H1 (cell line): ENCODE measurements at regions not wholly inside any gene's neighbourhood (a gene's known extent, or its start where the extent isn't known, plus 50 kb on each side); places are given as distances from the start of the nearest gene placed in this dataset.

Experiments used
- CTCF ChIA-PET: fragments of 300-600 bp; sonication (Branson Sonifier 250); formaldehyde crosslinking; loops from one replicate; lab custom pipeline; 2021; ENCODE audit not compliant: partially characterized antibody; lab: Charles Lee
- POLR2A ChIA-PET: fragments of 300-600 bp; sonication (Branson Sonifier 250); formaldehyde crosslinking; loops from one replicate; lab custom pipeline; 2021; ENCODE audit warnings: inconsistent platforms; ENCODE audit not compliant: partially characterized antibody; lab: Charles Lee
- DNase-seq, 2 experiments: peaks; one replicate each; pipeline versions ENCODE4 v3.0.0 to v3.0.0-alpha.2; 2010 to 2022; ENCODE audit warnings: low spot score in 2 of 2, low read depth in 1 of 2, mixed read lengths in 1 of 2
- FAIRE-seq: peaks from 2 replicates; lab custom pipeline; 2011; peaks lifted over from hg19 to GRCh38; lab: Jason Lieb, UNC
- H2AFZ ChIP-seq: 2 replicates; pipeline ENCODE4 v1.8.1; 2012; ENCODE audit warnings: low read length, inconsistent platforms
- H2AK5ac ChIP-seq: 2 replicates; pipeline ENCODE4 v1.6.1; 2013; ENCODE audit warnings: low read depth, low read length
- H2BK120ac ChIP-seq: replicated peaks from 2 replicates; pipeline ENCODE3; 2013; ENCODE audit warnings: low read depth, low read length, inconsistent platforms
- H2BK12ac ChIP-seq: 2 replicates; pipeline ENCODE4 v1.6.1; 2013; ENCODE audit warnings: low read depth, low read length
- H2BK15ac ChIP-seq: 2 replicates; pipeline ENCODE4 v1.6.1; 2013; ENCODE audit warnings: low read length
- H2BK20ac ChIP-seq: 2 replicates; pipeline ENCODE4 v1.6.1; 2013; ENCODE audit warnings: low read length
- H2BK5ac ChIP-seq: 2 replicates; pipeline ENCODE4 v1.6.1; 2013; ENCODE audit warnings: low read depth, low read length
- H3K14ac ChIP-seq: 2 replicates; pipeline ENCODE4 v1.6.1; 2013; ENCODE audit warnings: inconsistent platforms; ENCODE audit not compliant: insufficient read length
- H3K18ac ChIP-seq: 2 replicates; pipeline ENCODE4 v1.6.1; 2013; ENCODE audit warnings: low read length; ENCODE audit errors: extremely low read depth
- H3K23ac ChIP-seq: 2 replicates; pipeline ENCODE4 v1.6.1; 2013; ENCODE audit warnings: inconsistent platforms; ENCODE audit not compliant: insufficient read length
- H3K23me2 ChIP-seq: 2 replicates; pipeline ENCODE4 v1.6.1; 2013; ENCODE audit warnings: low read depth, low read length
- H3K27ac ChIP-seq: 2 replicates; pipeline ENCODE4 v1.6.1; 2011; ENCODE audit warnings: low read depth, low read length, inconsistent platforms
- H3K27me3 ChIP-seq, 4 experiments: replicated peaks in 1 of 4; 1 replicate in 1 of 4; 2 replicates in 3 of 4; pipeline versions ENCODE4 v1.6.1 to v1.8.1; 2011 to 2013; ENCODE audit warnings: low read length in 3 of 4, mild to moderate bottlenecking in 3 of 4, inconsistent platforms in 2 of 4, mixed read lengths in 2 of 4, moderate library complexity in 1 of 4; ENCODE audit not compliant: control insufficient read depth in 3 of 4, insufficient read depth in 3 of 4; ENCODE audit errors: extremely low read depth in 1 of 4
- H3K36me3 ChIP-seq, 4 experiments: 2 replicates each; pipeline versions ENCODE4 v1.6.1 to v1.8.1; 2011 to 2013; ENCODE audit warnings: mild to moderate bottlenecking in 4 of 4, low read length in 3 of 4, moderate library complexity in 2 of 4, control low read depth in 1 of 4, inconsistent platforms in 1 of 4; ENCODE audit not compliant: insufficient read depth in 4 of 4, control insufficient read depth in 2 of 4
- H3K4ac ChIP-seq: replicated peaks from 2 replicates; pipeline ENCODE3; 2013; ENCODE audit warnings: low read length, low read depth, mixed read lengths, inconsistent platforms; ENCODE audit not compliant: insufficient read length
- H3K4me1 ChIP-seq, 4 experiments: replicated peaks in 1 of 4; 1 replicate in 1 of 4; 2 replicates in 3 of 4; pipeline versions ENCODE4 v1.6.1 to v1.8.1; 2011 to 2013; ENCODE audit warnings: low read length in 3 of 4, inconsistent platforms in 2 of 4, mixed read lengths in 1 of 4; ENCODE audit not compliant: insufficient read depth in 4 of 4, control insufficient read depth in 3 of 4
- H3K4me2 ChIP-seq, 2 experiments: 2 replicates each; pipeline versions ENCODE4 v1.6.1 to v1.8.1; 2011 to 2013; ENCODE audit warnings: low read depth in 2 of 2, low read length in 2 of 2, control low read depth in 1 of 2, inconsistent platforms in 1 of 2, mild to moderate bottlenecking in 1 of 2; ENCODE audit not compliant: insufficient read depth in 1 of 2
- H3K4me3 ChIP-seq, 4 experiments: fragments of 200-600, 300-600 bp in 1 of 4; sonication (generic), shearing (Covaris generic), sonication (Bioruptor Twin) in 1 of 4; 2 replicates each; pipeline versions ENCODE4 v1.5.1 to v1.8.1; 2011 to 2016; ENCODE audit warnings: low read length in 4 of 4, low read depth in 3 of 4, control low read depth in 2 of 4, inconsistent platforms in 2 of 4, mild to moderate bottlenecking in 2 of 4, mixed read lengths in 1 of 4, moderate library complexity in 1 of 4; ENCODE audit not compliant: insufficient read depth in 2 of 4; ENCODE audit errors: extremely low read depth in 1 of 4
- H3K56ac ChIP-seq: replicated peaks from 2 replicates; pipeline ENCODE3; 2013; ENCODE audit warnings: low read depth, mild to moderate bottlenecking, mixed read lengths, low read length, inconsistent platforms; ENCODE audit not compliant: insufficient read length
- H3K79me1 ChIP-seq: 2 replicates; pipeline ENCODE4 v1.6.1; 2013; ENCODE audit warnings: low read depth, low read length, control low read depth
- H3K79me2 ChIP-seq, 2 experiments: 2 replicates each; pipeline versions ENCODE4 v1.6.1 to v1.8.1; 2012 to 2013; ENCODE audit warnings: low read length in 2 of 2, mild to moderate bottlenecking in 2 of 2, inconsistent platforms in 1 of 2; ENCODE audit not compliant: insufficient read depth in 2 of 2, control insufficient read depth in 1 of 2
- H3K9ac ChIP-seq, 4 experiments: replicated peaks in 1 of 4; 1 replicate in 1 of 4; 2 replicates in 3 of 4; pipeline versions ENCODE4 v1.6.1 to v1.8.1; 2011 to 2013; ENCODE audit warnings: low read depth in 3 of 4, low read length in 3 of 4, control low read depth in 2 of 4, mild to moderate bottlenecking in 2 of 4, moderate library complexity in 2 of 4, inconsistent platforms in 1 of 4; ENCODE audit errors: extremely low read depth in 1 of 4
- H3K9me3 ChIP-seq, 2 experiments: 2 replicates each; pipeline versions ENCODE4 v1.6.1 to v1.8.1; 2012 to 2013; ENCODE audit warnings: mild to moderate bottlenecking in 2 of 2, moderate library complexity in 2 of 2, control low read depth in 1 of 2, inconsistent platforms in 1 of 2, low read depth in 1 of 2, low read length in 1 of 2, mixed read lengths in 1 of 2; ENCODE audit not compliant: insufficient read depth in 2 of 2
- H4K20me1 ChIP-seq, 2 experiments: replicated peaks in 1 of 2; 2 replicates each; pipeline versions ENCODE3 to v1.8.1; 2011 to 2013; ENCODE audit warnings: inconsistent platforms in 2 of 2, low read length in 2 of 2, mild to moderate bottlenecking in 1 of 2; ENCODE audit not compliant: insufficient read depth in 2 of 2, control insufficient read depth in 1 of 2
- H4K5ac ChIP-seq: 2 replicates; pipeline ENCODE4 v1.6.1; 2013; ENCODE audit warnings: low read length, low read depth, mixed read lengths, inconsistent platforms; ENCODE audit not compliant: insufficient read length
- H4K8ac ChIP-seq: 2 replicates; pipeline ENCODE4 v1.8.0; 2013; ENCODE audit warnings: mild to moderate bottlenecking, moderate library complexity, low read length, inconsistent platforms; ENCODE audit not compliant: insufficient read depth; ENCODE audit errors: extremely low read depth
- H4K91ac ChIP-seq: replicated peaks from 2 replicates; pipeline ENCODE3; 2013; ENCODE audit warnings: low read length, mixed read lengths, inconsistent platforms; ENCODE audit not compliant: insufficient read length
- MAFK ChIP-seq: IDR thresholded peaks from 2 replicates; pipeline ENCODE4 v1.6.1; 2012; ENCODE audit warnings: low read depth, mild to moderate bottlenecking, improper control_type of control experiment, low read length
- NANOG ChIP-seq: IDR thresholded peaks from 2 replicates; pipeline ENCODE4 v1.6.1; 2011; ENCODE audit warnings: low read length, low read depth, mild to moderate bottlenecking, inconsistent platforms; ENCODE audit not compliant: insufficient read depth, poor library complexity, severe bottlenecking
- WGBS, 2 experiments: shearing (Covaris generic) in 1 of 2; methylation state at CpG; one replicate each; pipeline versions ENCODE4 v1.1.6 to v1.1.7; 2013 to 2015; ENCODE audit warnings: low lambda C conversion rate in 2 of 2, mixed read lengths in 2 of 2, inconsistent platforms in 1 of 2, low coverage in 1 of 2, missing lambda C conversion rate in 1 of 2; ENCODE audit not compliant: insufficient replicate concordance in 2 of 2, insufficient coverage in 1 of 2, insufficient read length in 1 of 2; ENCODE audit errors: extremely low coverage in 1 of 2, missing lambda C conversion rate in 1 of 2; 5-methylcytosine and 5-hydroxymethylcytosine counted together

- Histone ChIP-seq H3K36me3 (no peaks in the 10 kb centered on the region), H2BK120ac (no peak overlapping the region), H3K79me1 (no peaks in the 10 kb centered on the region), H3K4me3 (no peak overlapping the region), H3K23ac (no peak overlapping the region), H3K9me3 (no peaks in the 10 kb centered on the region; a peak in 1 of 4 replicates), H2BK12ac (no peak overlapping the region), H3K27me3 (no peaks in the 10 kb centered on the region), H3K4ac (no peak overlapping the region), H3K14ac (no peak overlapping the region), H2AFZ (no peak overlapping the region), H3K9ac (no peak overlapping the region), H3K27ac (no peak overlapping the region), H3K4me2 (no peak overlapping the region), H4K5ac (no peak overlapping the region), H2BK20ac (no peak overlapping the region), H2BK5ac (no peak overlapping the region), H2AK5ac (no peak overlapping the region), H3K23me2 (no peaks in the 10 kb centered on the region), H3K4me1 (no peaks in the 10 kb centered on the region), H2BK15ac (no peak overlapping the region), H4K20me1 (no peaks in the 10 kb centered on the region), H3K79me2 (no peaks in the 10 kb centered on the region), H3K18ac (no peak overlapping the region), H4K91ac (no peak overlapping the region), H4K8ac (no peak overlapping the region), H3K56ac (no peak overlapping the region)
- WGBS, 2 experiments, result 90% methylated on average over 2 of the region's 2 CpGs; no CpG with 5 or more reads in 1 of the 2 experiments
- ChIA-PET POLR2A (no interaction called here), CTCF (no interaction called here)
- TF ChIP-seq MAFK (peak; percentile 93), NANOG (no peak)
- FAIRE-seq, result no peak
- DNase-seq, result no peak
Observed at GRCh38 chr10:58456179-58456578, 56.5 kb upstream of the BICC1 start.
